ENCODE measurements at regions not wholly inside any gene's neighbourhood (a gene's known extent, or its start where the extent isn't known, plus 50 kb on each side); places are given as distances from the start of the nearest gene placed in this dataset.

GRCh38 chr5:2208239-2208544 lies 325.5 kb upstream of the IRX4 start:
- intact Hi-C loops (cut with micrococcal nuclease) = no loop called here
- no peaks in the 10 kb centered on the region for H3K36me3 ChIP-seq
- H3K27ac ChIP-seq (replicated peaks) = no peak overlapping the region
- no peaks in the 10 kb centered on the region for H3K9me3 ChIP-seq (replicated peaks)
- H3K27me3 ChIP-seq (ENCODE audit: low read depth) = peaks cover 70% of the 10 kb centered on the region
- no peaks in the 10 kb centered on the region for H3K4me1 ChIP-seq
- TF ChIP-seq CTCF (IDR thresholded peaks at IDR 0.05; ENCODE audit: borderline replicate concordance) = no peak
- no peak for DNase-seq
- no peak overlapping the region for H3K4me3 ChIP-seq

- H3K9me3 ChIP-seq (replicated peaks) = no peaks in the 10 kb centered on the region
- peak; percentile 52 for TF ChIP-seq CTCF (IDR thresholded peaks at IDR 0.05; ENCODE audit: borderline replicate concordance)
- no peak for DNase-seq
- no peak overlapping the region for H3K27ac ChIP-seq (replicated peaks)
- no peaks in the 10 kb centered on the region for H3K36me3 ChIP-seq
- intact Hi-C loops (cut with micrococcal nuclease) = no loop called here
- H3K27me3 ChIP-seq (ENCODE audit: low read depth) = peaks cover 68% of the 10 kb centered on the region
- no peaks in the 10 kb centered on the region for H3K4me1 ChIP-seq
- no peak overlapping the region for H3K4me3 ChIP-seq
Observed at GRCh38 chr5:2207416-2208238, 324.9 kb upstream of the IRX4 start.

GRCh38 chr5:2207109-2207399 lies 324.3 kb upstream of the IRX4 start:
- Histone ChIP-seq H3K4me1 (no peaks in the 10 kb centered on the region), H3K27ac (replicated peaks) (no peak overlapping the region), H3K9me3 (replicated peaks) (no peaks in the 10 kb centered on the region), H3K4me3 (no peak overlapping the region), H3K36me3 (no peaks in the 10 kb centered on the region), H3K27me3 (ENCODE audit: low read depth) (peaks cover 67% of the 10 kb centered on the region)
- intact Hi-C loops (cut with micrococcal nuclease) = no loop called here
- TF ChIP-seq CTCF (IDR thresholded peaks at IDR 0.05; ENCODE audit: borderline replicate concordance) = no peak
- no peak for DNase-seq

- no peak for TF ChIP-seq CTCF (IDR thresholded peaks at IDR 0.05; ENCODE audit: borderline replicate concordance)
- Histone ChIP-seq H3K9me3 (replicated peaks) (no peaks in the 10 kb centered on the region), H3K27ac (replicated peaks) (no peak overlapping the region), H3K4me1 (no peaks in the 10 kb centered on the region), H3K4me3 (no peak overlapping the region), H3K36me3 (no peaks in the 10 kb centered on the region), H3K27me3 (ENCODE audit: low read depth) (peaks cover 71% of the 10 kb centered on the region)
- intact Hi-C loops (cut with micrococcal nuclease) = no loop called here
- DNase-seq = no peak
Observed at GRCh38 chr5:2206293-2207108, 323.8 kb upstream of the IRX4 start.

- H3K27me3 ChIP-seq (ENCODE audit: low read depth) = peaks cover 74% of the 10 kb centered on the region
Observed at GRCh38 chr5:2205596-2206226, 323.0 kb upstream of the IRX4 start.

More at GRCh38 chr5:2205596-2206226, 323.0 kb upstream of the IRX4 start:
- no peak overlapping the region for H3K27ac ChIP-seq (replicated peaks)
- TF ChIP-seq CTCF (IDR thresholded peaks at IDR 0.05; ENCODE audit: borderline replicate concordance) = no peak
- H3K4me1 ChIP-seq = no peaks in the 10 kb centered on the region
- no peak overlapping the region for H3K4me3 ChIP-seq
- no peaks in the 10 kb centered on the region for H3K36me3 ChIP-seq
- intact Hi-C loops (cut with micrococcal nuclease) = no loop called here
- H3K9me3 ChIP-seq (replicated peaks) = no peaks in the 10 kb centered on the region
- DNase-seq = no peak

Data from left ventricle myocardium inferior (tissue), 1 donor.